HCT116 (cell line): ENCODE measurements at regions not wholly inside any gene's neighbourhood (a gene's known extent, or its start where the extent isn't known, plus 50 kb on each side); places are given as distances from the start of the nearest gene placed in this dataset.

Experiments
- CTCF ChIP-seq, 3 experiments: fragments of 200-600 bp in 1 of 3; sonication (generic) in 1 of 3; IDR thresholded peaks in 2 of 3; conservative IDR thresholded peaks in 1 of 3; 2 replicates each; pipeline ENCODE4 v1.5.1; 2012 to 2017; ENCODE audit warnings: low read depth in 2 of 3, low read length in 2 of 3, antibody characterized with exemption in 1 of 3, borderline replicate concordance in 1 of 3, control low read depth in 1 of 3, mild to moderate bottlenecking in 1 of 3, mixed read lengths in 1 of 3, mixed run types in 1 of 3, moderate library complexity in 1 of 3; ENCODE audit not compliant: insufficient read depth in 1 of 3
- RAD21 ChIP-seq: IDR thresholded peaks from 2 replicates; pipeline ENCODE4 v1.6.1; 2012; ENCODE audit warnings: low read depth, mild to moderate bottlenecking
- ZNF274 ChIP-seq: fragments of 200-500 bp; sonication (Bioruptor generic); IDR thresholded peaks from 2 replicates; pipeline ENCODE4 v1.6.1; 2014; ENCODE audit warnings: mild to moderate bottlenecking, low read depth, low read length, inconsistent platforms

- TF ChIP-seq RAD21, result no peak
- TF ChIP-seq CTCF (IDR thresholded peaks at IDR 0.05 in 2 of 3, conservative IDR thresholded peaks at IDR 0.05 in 1 of 3; ENCODE audit: borderline replicate concordance in 1 of 3, insufficient read depth in 1 of 3, low read depth in 2 of 3, low read length in 2 of 3), result no peak
- no peak for TF ChIP-seq ZNF274
Measured at GRCh38 chrX:80267790-80268189, 152.5 kb upstream of the TENT5D start.
